ENCODE measurements at regions not wholly inside any gene's neighbourhood (a gene's known extent, or its start where the extent isn't known, plus 50 kb on each side); places are given as distances from the start of the nearest gene placed in this dataset.

- Mint-ChIP-seq H3K36me3 (peaks cover 7% of the 10 kb centered on the region), H3K27me3 (ENCODE audit: low read depth) (no peaks in the 10 kb centered on the region), H3K27ac (no peak overlapping the region), H3K4me1 (peaks cover 21% of the 10 kb centered on the region), H3K4me3 (no peak overlapping the region), H3K9me3 (peaks cover 11% of the 10 kb centered on the region)
- DNase-seq (ENCODE audit: low spot score in 2 of 2, unreplicated experiment in 2 of 2) = no peak
- TF ChIP-seq, protein P1, sequence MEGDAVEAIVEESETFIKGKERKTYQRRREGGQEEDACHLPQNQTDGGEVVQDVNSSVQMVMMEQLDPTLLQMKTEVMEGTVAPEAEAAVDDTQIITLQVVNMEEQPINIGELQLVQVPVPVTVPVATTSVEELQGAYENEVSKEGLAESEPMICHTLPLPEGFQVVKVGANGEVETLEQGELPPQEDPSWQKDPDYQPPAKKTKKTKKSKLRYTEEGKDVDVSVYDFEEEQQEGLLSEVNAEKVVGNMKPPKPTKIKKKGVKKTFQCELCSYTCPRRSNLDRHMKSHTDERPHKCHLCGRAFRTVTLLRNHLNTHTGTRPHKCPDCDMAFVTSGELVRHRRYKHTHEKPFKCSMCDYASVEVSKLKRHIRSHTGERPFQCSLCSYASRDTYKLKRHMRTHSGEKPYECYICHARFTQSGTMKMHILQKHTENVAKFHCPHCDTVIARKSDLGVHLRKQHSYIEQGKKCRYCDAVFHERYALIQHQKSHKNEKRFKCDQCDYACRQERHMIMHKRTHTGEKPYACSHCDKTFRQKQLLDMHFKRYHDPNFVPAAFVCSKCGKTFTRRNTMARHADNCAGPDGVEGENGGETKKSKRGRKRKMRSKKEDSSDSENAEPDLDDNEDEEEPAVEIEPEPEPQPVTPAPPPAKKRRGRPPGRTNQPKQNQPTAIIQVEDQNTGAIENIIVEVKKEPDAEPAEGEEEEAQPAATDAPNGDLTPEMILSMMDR (IDR thresholded peaks at IDR 0.05; ENCODE audit: unreplicated experiment) = no peak
Measured at GRCh38 chr3:193890016-193890897, 245.7 kb upstream of the HES1 start.

GRCh38 chr3:193894121-193894863, 241.7 kb upstream of the HES1 start:
- no peak for DNase-seq (ENCODE audit: low spot score in 2 of 2, unreplicated experiment in 2 of 2)

DNA sequence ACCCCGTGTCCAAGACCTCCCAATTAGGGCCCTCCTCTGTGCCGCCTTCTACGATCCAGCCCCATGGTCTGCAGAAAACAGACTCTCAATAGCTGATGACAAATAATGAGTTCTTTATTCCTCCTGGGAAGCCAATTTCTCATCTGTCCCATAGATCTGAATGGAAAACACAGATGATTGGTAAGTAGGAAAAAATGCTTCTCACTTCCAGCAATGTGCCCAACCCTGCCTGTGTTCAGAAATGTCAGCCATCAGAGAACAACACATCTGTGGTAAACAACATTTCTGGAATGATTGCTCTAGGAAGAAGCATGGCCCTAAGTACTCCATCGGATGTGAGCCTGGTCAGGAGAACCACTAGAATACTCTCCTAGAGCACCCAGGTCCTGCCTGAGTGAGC, 240.5 kb upstream of the HES1 start:
- no peaks in the 10 kb centered on the region for H3K36me3 Mint-ChIP-seq
- TF ChIP-seq, protein P1 (IDR thresholded peaks at IDR 0.05; ENCODE audit: unreplicated experiment) = no peak
- peaks cover 55% of the 10 kb centered on the region for H3K4me1 Mint-ChIP-seq
- no peak overlapping the region for H3K27ac Mint-ChIP-seq
- no peak overlapping the region for H3K4me3 Mint-ChIP-seq
- no peaks in the 10 kb centered on the region for H3K27me3 Mint-ChIP-seq (ENCODE audit: low read depth)
- DNase-seq (ENCODE audit: low spot score in 2 of 2, unreplicated experiment in 2 of 2) = no peak
- H3K9me3 Mint-ChIP-seq = peaks cover 3% of the 10 kb centered on the region

More at GRCh38 chr3:193894121-193894863, 241.7 kb upstream of the HES1 start:
- H3K27me3 Mint-ChIP-seq (ENCODE audit: low read depth) = no peaks in the 10 kb centered on the region
- H3K36me3 Mint-ChIP-seq = no peaks in the 10 kb centered on the region
- H3K4me1 Mint-ChIP-seq = peaks cover 54% of the 10 kb centered on the region
- peaks cover 3% of the 10 kb centered on the region for H3K9me3 Mint-ChIP-seq
- H3K27ac Mint-ChIP-seq = peak overlapping the region; percentile 21
- TF ChIP-seq, protein P1 (IDR thresholded peaks at IDR 0.05; ENCODE audit: unreplicated experiment) = no peak
- no peak overlapping the region for H3K4me3 Mint-ChIP-seq

DNA sequence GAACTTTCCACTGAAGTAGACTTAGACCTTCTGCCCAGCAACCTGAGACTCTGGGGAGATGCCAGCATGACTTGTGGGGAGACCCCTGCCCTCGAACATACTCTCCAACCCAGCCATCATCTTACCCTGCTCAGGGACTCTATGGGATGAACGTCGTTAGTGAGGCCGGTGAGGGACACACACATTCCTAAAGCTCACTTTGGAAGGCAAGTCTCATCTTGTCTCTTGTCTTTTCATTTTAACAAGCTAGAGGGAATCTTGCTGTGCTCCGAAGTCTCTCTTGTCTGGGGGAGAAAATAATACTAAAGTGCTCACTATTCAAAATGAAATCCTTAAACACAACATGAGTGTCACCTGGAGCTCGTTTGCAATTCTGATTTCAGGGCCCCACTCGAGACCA, 239.5 kb upstream of the HES1 start:
- peak overlapping the region; percentile 51 for H3K27ac Mint-ChIP-seq
- H3K36me3 Mint-ChIP-seq = no peaks in the 10 kb centered on the region
- no peaks in the 10 kb centered on the region for H3K9me3 Mint-ChIP-seq
- DNase-seq (ENCODE audit: low spot score in 2 of 2, unreplicated experiment in 2 of 2) = no peak
- no peaks in the 10 kb centered on the region for H3K27me3 Mint-ChIP-seq (ENCODE audit: low read depth)
- no peak overlapping the region for H3K4me3 Mint-ChIP-seq
- TF ChIP-seq, protein P1 (IDR thresholded peaks at IDR 0.05; ENCODE audit: unreplicated experiment) = no peak
- H3K4me1 Mint-ChIP-seq = peaks cover 55% of the 10 kb centered on the region

- Mint-ChIP-seq H3K27ac (peak overlapping the region; percentile 93), H3K36me3 (no peaks in the 10 kb centered on the region), H3K27me3 (ENCODE audit: low read depth) (no peaks in the 10 kb centered on the region), H3K4me1 (peaks cover 59% of the 10 kb centered on the region), H3K9me3 (no peaks in the 10 kb centered on the region), H3K4me3 (no peak overlapping the region)
- TF ChIP-seq, protein P1 (IDR thresholded peaks at IDR 0.05; ENCODE audit: unreplicated experiment) = no peak
- DNase-seq (ENCODE audit: low spot score in 2 of 2, unreplicated experiment in 2 of 2) = no peak
Measured at GRCh38 chr3:193897288-193897687, 238.7 kb upstream of the HES1 start.
